Globus pallidus (tissue), 1 donor: ENCODE measurements at regions not wholly inside any gene's neighbourhood (a gene's known extent, or its start where the extent isn't known, plus 50 kb on each side); places are given as distances from the start of the nearest gene placed in this dataset.
"Not testable (repeated sequence)": the region's sequence is repeated elsewhere in the genome, so short reads cannot be mapped to it uniquely, and the experiment has no call there.

Experiments used
- DNase-seq: peaks from one replicate; pipeline ENCODE4 v3.0.0-alpha.2; 2015; ENCODE audit warnings: low spot score

- DNase-seq, result not testable (repeated sequence)
Measured at GRCh38 chr3:191741847-191742350, 280.9 kb downstream of the PYDC2 start.

- no peak for DNase-seq
Measured at GRCh38 chr3:191743283-191743682, 282.3 kb downstream of the PYDC2 start.

- no peak for DNase-seq
Measured at GRCh38 chr3:191750618-191751017, 289.7 kb downstream of the PYDC2 start.

- DNase-seq, result no peak
Measured at GRCh38 chr3:191753196-191753595, 292.2 kb downstream of the PYDC2 start.

- no peak for DNase-seq
Measured at GRCh38 chr3:191761906-191762305, 300.9 kb downstream of the PYDC2 start.

- no peak for DNase-seq
Measured at GRCh38 chr3:191762323-191762960, 301.5 kb downstream of the PYDC2 start.

- DNase-seq, result no peak
Measured at GRCh38 chr3:191768421-191768820, 307.5 kb downstream of the PYDC2 start.

GRCh38 chr3:191770541-191770940 lies 309.6 kb downstream of the PYDC2 start:
- no peak for DNase-seq

- DNase-seq, result no peak
Measured at GRCh38 chr3:191774485-191774884, 313.5 kb downstream of the PYDC2 start.

GRCh38 chr3:191775451-191776233 lies 314.7 kb downstream of the PYDC2 start:
- no peak for DNase-seq

- no peak for DNase-seq
Measured at GRCh38 chr3:191781044-191781443, 320.1 kb downstream of the PYDC2 start.

- no peak for DNase-seq
Measured at GRCh38 chr3:191783024-191783423, 322.1 kb downstream of the PYDC2 start.

GRCh38 chr3:191790934-191791333 lies 330.0 kb downstream of the PYDC2 start:
- DNase-seq, result no peak

- no peak for DNase-seq
Measured at GRCh38 chr3:191792580-191792979, 331.6 kb downstream of the PYDC2 start.

- DNase-seq, result no peak
Measured at GRCh38 chr3:191795196-191795595, 334.2 kb downstream of the PYDC2 start.

GRCh38 chr3:191797271-191797670 lies 336.3 kb downstream of the PYDC2 start:
- no peak for DNase-seq

GRCh38 chr3:191802671-191803070 lies 341.7 kb downstream of the PYDC2 start:
- DNase-seq, result no peak

- no peak for DNase-seq
Measured at GRCh38 chr3:191804935-191805334, 344.0 kb downstream of the PYDC2 start.

GRCh38 chr3:191808073-191808472 lies 347.1 kb downstream of the PYDC2 start:
- DNase-seq, result no peak

GRCh38 chr3:191809326-191809949 lies 348.5 kb downstream of the PYDC2 start:
- no peak for DNase-seq

GRCh38 chr3:191813245-191813644 lies 352.3 kb downstream of the PYDC2 start:
- no peak for DNase-seq

- no peak for DNase-seq
Measured at GRCh38 chr3:191848818-191849217, 387.9 kb downstream of the PYDC2 start.

- no peak for DNase-seq
Measured at GRCh38 chr3:191859531-191859930, 398.6 kb downstream of the PYDC2 start.
